ENCODE measurements at regions not wholly inside any gene's neighbourhood (a gene's known extent, or its start where the extent isn't known, plus 50 kb on each side); places are given as distances from the start of the nearest gene placed in this dataset.

DNA sequence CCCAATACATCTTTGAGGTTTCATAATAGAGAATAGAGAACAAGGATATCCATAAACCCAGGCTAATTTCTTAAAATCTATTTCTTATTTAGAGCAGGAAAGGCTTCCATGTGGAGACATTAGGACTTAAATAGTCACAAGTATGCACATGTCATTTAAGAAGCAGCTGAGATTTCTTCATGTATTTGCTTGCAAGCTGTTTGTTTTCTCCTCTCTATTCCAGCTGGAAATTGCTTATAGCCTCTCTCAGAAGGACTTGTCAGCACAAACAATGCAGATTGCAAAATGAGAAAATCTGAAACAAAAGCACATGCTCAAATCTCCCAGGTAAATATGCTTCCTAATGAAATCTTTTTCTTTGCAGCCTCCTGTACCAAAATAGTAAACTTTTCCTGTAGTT is 1473.1 kb downstream of the CDH8 start:
- Mint-ChIP-seq H3K36me3 (ENCODE audit: insufficient read depth, unreplicated experiment) (no peaks in the 10 kb centered on the region), H3K27me3 (ENCODE audit: insufficient read depth, unreplicated experiment) (no peaks in the 10 kb centered on the region), H3K4me3 (ENCODE audit: unreplicated experiment) (no peak overlapping the region), H3K4me1 (ENCODE audit: insufficient read depth, unreplicated experiment) (no peaks in the 10 kb centered on the region), H3K9me3 (ENCODE audit: unreplicated experiment) (peaks cover 6% of the 10 kb centered on the region), H3K27ac (ENCODE audit: low read depth, unreplicated experiment) (no peak overlapping the region)
- POLR2A ChIA-PET = interaction anchor here (0.6 kb wide), 1 partner anchor 205 kb away, joined by 3 read pairs; no protein-coding TSS in a partner anchor
- intact Hi-C loops (cut with micrococcal nuclease) = no loop called here
- CTCF ChIA-PET = no interaction called here
- BruUV-seq (replicated peaks) = no TSS peak
- TF ChIP-seq, protein P1, sequence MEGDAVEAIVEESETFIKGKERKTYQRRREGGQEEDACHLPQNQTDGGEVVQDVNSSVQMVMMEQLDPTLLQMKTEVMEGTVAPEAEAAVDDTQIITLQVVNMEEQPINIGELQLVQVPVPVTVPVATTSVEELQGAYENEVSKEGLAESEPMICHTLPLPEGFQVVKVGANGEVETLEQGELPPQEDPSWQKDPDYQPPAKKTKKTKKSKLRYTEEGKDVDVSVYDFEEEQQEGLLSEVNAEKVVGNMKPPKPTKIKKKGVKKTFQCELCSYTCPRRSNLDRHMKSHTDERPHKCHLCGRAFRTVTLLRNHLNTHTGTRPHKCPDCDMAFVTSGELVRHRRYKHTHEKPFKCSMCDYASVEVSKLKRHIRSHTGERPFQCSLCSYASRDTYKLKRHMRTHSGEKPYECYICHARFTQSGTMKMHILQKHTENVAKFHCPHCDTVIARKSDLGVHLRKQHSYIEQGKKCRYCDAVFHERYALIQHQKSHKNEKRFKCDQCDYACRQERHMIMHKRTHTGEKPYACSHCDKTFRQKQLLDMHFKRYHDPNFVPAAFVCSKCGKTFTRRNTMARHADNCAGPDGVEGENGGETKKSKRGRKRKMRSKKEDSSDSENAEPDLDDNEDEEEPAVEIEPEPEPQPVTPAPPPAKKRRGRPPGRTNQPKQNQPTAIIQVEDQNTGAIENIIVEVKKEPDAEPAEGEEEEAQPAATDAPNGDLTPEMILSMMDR (IDR thresholded peaks at IDR 0.05; ENCODE audit: unreplicated experiment) = no peak
- no peak for DNase-seq (ENCODE audit: unreplicated experiment)

- Mint-ChIP-seq H3K4me1 (ENCODE audit: insufficient read depth, unreplicated experiment) (no peaks in the 10 kb centered on the region), H3K4me3 (ENCODE audit: unreplicated experiment) (no peak overlapping the region), H3K27me3 (ENCODE audit: insufficient read depth, unreplicated experiment) (no peaks in the 10 kb centered on the region), H3K9me3 (ENCODE audit: unreplicated experiment) (no peaks in the 10 kb centered on the region), H3K36me3 (ENCODE audit: insufficient read depth, unreplicated experiment) (no peaks in the 10 kb centered on the region), H3K27ac (ENCODE audit: low read depth, unreplicated experiment) (no peak overlapping the region)
- ChIA-PET CTCF (no interaction called here), POLR2A (no interaction called here)
- TF ChIP-seq, protein P1 (IDR thresholded peaks at IDR 0.05; ENCODE audit: unreplicated experiment) = no peak
- no TSS peak for BruUV-seq (replicated peaks)
- no peak for DNase-seq (ENCODE audit: unreplicated experiment)
- intact Hi-C loops (cut with micrococcal nuclease) = no loop called here
Observed at GRCh38 chr16:60558936-60559335, 1477.3 kb downstream of the CDH8 start.

GRCh38 chr16:60553090-60553757 is 1483.0 kb downstream of the CDH8 start:
- DNase-seq (ENCODE audit: unreplicated experiment) = no peak
- no peaks in the 10 kb centered on the region for H3K27me3 Mint-ChIP-seq (ENCODE audit: insufficient read depth, unreplicated experiment)
- intact Hi-C loops (cut with micrococcal nuclease) = no loop called here
- H3K4me1 Mint-ChIP-seq (ENCODE audit: insufficient read depth, unreplicated experiment) = no peaks in the 10 kb centered on the region
- H3K9me3 Mint-ChIP-seq (ENCODE audit: unreplicated experiment) = no peaks in the 10 kb centered on the region
- CTCF ChIA-PET = no interaction called here
- BruUV-seq (replicated peaks) = no TSS peak
- no peak overlapping the region for H3K27ac Mint-ChIP-seq (ENCODE audit: low read depth, unreplicated experiment)
- H3K36me3 Mint-ChIP-seq (ENCODE audit: insufficient read depth, unreplicated experiment) = no peaks in the 10 kb centered on the region
- TF ChIP-seq, protein P1 (IDR thresholded peaks at IDR 0.05; ENCODE audit: unreplicated experiment) = no peak
- H3K4me3 Mint-ChIP-seq (ENCODE audit: unreplicated experiment) = no peak overlapping the region
- POLR2A ChIA-PET = no interaction called here

DNA sequence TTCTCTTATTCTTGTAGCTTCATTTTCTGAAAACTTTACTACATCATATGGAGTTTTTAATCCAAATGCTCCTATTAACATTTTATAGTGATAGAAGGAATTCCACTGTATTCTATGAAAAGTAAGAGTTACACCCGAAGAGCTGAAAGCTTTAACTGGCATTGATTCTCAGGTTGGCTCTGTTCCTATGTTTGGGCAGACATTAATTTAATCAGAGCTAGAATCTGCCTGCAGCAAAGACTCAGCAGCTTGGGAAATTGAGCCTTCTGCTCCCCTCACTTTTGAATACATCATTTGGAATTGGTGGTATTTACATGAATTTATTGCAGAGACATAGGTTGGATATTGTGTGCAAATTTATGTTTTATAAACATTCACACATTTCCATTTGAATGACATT is 1494.7 kb downstream of the CDH8 start:
- H3K4me3 Mint-ChIP-seq (ENCODE audit: unreplicated experiment) = no peak overlapping the region
- no peak for DNase-seq (ENCODE audit: unreplicated experiment)
- ChIA-PET POLR2A (no interaction called here), CTCF (no interaction called here)
- H3K36me3 Mint-ChIP-seq (ENCODE audit: insufficient read depth, unreplicated experiment) = no peaks in the 10 kb centered on the region
- intact Hi-C loops (cut with micrococcal nuclease) = no loop called here
- H3K4me1 Mint-ChIP-seq (ENCODE audit: insufficient read depth, unreplicated experiment) = no peaks in the 10 kb centered on the region
- H3K9me3 Mint-ChIP-seq (ENCODE audit: unreplicated experiment) = peaks cover 12% of the 10 kb centered on the region
- no TSS peak for BruUV-seq (replicated peaks)
- H3K27me3 Mint-ChIP-seq (ENCODE audit: insufficient read depth, unreplicated experiment) = no peaks in the 10 kb centered on the region
- TF ChIP-seq, protein P1 (IDR thresholded peaks at IDR 0.05; ENCODE audit: unreplicated experiment) = no peak
- H3K27ac Mint-ChIP-seq (ENCODE audit: low read depth, unreplicated experiment) = no peak overlapping the region
